HG03045 (cell line): ENCODE measurements at regions not wholly inside any gene's neighbourhood (a gene's known extent, or its start where the extent isn't known, plus 50 kb on each side); places are given as distances from the start of the nearest gene placed in this dataset.

Experiments
- ATAC-seq: cut with Tn5 transposase; IDR thresholded peaks from one replicate; pipeline ENCODE4 v1.9.1; 2021; ENCODE audit warnings: mild to moderate bottlenecking, moderate library complexity; ENCODE audit not compliant: unreplicated experiment

GRCh38 chr11:23542189-23542588, 681.9 kb upstream of the CCDC179 start:
- no peak for ATAC-seq

- ATAC-seq = no peak
Observed at GRCh38 chr11:23542816-23543215, 682.5 kb upstream of the CCDC179 start.

GRCh38 chr11:23543651-23544222, 683.5 kb upstream of the CCDC179 start:
- no peak for ATAC-seq

DNA sequence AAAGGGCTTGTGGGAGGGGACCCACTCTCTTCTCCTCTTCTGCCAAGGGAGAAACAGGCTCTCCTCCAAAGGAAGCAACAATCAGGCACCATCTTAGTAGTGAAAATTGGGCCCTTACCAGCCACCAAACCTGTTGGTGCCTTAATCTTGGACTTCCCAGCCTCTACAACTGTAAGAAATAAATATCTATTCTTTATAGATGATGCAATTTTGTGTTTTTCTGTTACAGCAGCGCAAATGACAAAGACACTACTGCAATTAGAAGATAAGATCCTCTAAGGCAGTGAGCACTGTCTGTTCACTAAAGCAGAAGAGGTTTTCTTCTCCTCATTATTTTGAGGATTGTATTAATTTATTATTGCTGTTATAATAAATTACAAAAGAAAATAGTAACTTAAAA, 691.4 kb upstream of the CCDC179 start:
- ATAC-seq = no peak

- no peak for ATAC-seq
Observed at GRCh38 chr11:23554002-23554401, 693.7 kb upstream of the CCDC179 start.

- ATAC-seq = no peak
Observed at GRCh38 chr11:23555085-23555484, 694.8 kb upstream of the CCDC179 start.

DNA sequence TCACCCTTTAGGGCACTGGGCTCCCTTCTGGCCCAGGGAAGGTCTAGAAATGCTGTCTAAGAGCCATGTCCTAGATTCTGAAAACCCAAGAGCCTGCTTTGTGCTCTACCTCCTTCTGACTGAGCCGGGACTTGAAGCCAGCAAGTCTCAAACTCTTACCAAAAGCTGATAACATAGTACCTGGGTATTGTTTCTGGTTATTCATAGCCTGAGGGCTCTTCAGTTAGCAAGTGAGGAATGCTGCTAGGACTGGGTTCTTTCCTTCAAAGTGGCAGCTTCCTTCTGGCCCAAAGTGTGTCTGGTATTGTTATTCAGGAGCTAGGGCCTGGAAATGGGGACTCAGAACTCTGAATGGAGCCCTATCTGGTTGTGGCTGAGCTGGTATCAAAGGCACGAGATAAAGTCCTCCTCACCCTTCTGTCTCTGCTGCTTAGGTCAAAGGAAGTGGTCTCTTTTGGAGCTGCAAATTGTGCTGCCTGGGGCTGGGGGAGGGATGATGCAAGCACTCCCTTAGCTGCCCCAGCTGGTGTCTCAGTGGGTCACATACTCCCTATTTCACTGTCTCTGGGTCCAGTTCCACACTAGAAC, 696.0 kb upstream of the CCDC179 start:
- ATAC-seq = no peak

- no peak for ATAC-seq
Observed at GRCh38 chr11:23563591-23563990, 703.3 kb upstream of the CCDC179 start.

DNA sequence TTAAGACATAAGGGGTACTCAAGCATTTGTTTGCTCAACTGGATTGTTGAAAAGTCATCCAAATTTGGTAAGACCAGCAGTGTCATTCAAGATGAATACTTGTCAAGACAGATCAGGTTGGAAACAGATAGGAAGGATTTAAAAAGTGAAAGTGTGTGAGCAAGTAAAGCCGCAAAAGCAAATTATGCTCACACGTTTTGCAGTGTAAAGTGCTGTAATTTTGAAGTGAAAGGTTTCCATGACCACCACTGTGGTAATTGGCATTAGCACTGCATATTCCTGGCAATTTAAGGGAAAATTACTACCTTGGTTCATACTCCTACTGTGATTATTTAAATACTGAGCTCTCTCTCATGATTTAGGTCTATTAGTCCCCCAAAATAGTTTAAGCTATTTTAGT, 704.1 kb upstream of the CCDC179 start:
- ATAC-seq = no peak

- peak; percentile 37 for ATAC-seq
Observed at GRCh38 chr11:23569134-23569533, 708.9 kb upstream of the CCDC179 start.

- ATAC-seq = peak; percentile 67
Observed at GRCh38 chr11:23569547-23569946, 709.3 kb upstream of the CCDC179 start.

DNA sequence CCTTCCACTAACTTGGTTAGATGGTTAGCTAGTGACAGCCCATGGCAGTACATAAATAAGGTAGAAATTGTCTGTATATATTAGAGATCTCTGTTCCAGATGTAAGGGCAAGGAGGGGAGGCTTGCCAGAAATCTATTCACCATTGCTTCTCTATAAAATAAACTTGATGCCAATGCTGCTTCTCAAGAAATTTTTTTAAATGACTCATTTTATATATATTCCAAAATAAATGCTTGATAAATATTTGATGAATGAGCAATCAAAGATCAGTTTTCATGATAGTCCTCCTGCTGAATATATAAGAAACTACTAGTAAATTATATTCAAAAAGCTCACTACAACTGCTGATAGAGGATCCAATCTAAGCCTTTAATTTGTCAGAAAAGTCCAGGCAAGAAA, 710.6 kb upstream of the CCDC179 start:
- ATAC-seq = no peak

DNA sequence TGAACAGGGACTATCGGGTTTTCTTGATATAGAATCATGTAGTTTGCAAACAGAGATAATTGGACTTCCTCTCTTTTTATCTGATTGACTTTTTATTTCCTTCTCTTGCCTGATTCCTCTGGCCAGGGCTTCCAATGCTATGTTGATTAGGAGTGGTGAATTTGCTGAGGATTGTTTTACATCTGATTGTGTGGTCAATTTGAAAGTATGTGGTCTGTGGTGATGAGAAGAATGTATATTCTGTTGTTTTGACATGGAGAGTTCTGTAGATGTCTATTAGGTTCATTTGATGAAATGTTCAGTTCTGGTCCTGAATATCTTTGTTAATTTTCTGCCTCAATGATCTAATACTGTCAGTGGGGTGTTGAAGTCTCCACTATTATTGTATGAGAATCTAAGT, 713.2 kb upstream of the CCDC179 start:
- ATAC-seq = no peak

GRCh38 chr11:23574149-23574548, 713.9 kb upstream of the CCDC179 start:
- no peak for ATAC-seq

- ATAC-seq = no peak
Observed at GRCh38 chr11:23577296-23577695, 717.0 kb upstream of the CCDC179 start.

DNA sequence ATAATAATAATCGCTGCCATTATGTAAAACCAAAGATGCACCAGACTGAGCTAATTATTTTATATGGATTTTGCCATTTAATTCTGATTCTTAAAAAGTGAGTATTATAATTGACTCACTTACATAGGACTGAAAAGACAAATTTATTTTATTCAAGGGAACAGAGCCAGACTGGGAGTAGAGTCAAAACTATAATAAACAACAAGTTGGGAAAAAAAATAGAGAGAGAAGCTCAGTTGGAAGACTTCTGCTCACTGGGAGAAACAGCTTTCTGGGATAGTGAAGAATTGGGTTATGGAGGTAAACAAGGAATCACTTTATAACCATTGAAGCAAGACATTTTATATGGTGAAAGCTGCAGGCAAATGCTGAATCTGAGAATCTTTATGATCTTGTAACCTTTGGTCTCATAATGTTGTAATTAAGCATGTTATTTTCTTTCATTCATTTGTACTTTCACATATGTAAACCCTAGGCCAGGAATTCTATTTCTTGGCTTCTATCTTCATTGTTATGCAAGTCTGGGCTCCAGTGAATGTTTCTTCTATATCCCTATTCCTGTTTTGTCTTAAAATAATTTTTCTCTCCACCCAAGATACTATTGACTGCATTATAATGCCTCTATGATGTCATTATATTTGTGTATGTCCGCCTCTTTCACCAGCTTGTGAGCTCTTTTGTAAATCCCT, 725.3 kb upstream of the CCDC179 start:
- ATAC-seq = no peak

DNA sequence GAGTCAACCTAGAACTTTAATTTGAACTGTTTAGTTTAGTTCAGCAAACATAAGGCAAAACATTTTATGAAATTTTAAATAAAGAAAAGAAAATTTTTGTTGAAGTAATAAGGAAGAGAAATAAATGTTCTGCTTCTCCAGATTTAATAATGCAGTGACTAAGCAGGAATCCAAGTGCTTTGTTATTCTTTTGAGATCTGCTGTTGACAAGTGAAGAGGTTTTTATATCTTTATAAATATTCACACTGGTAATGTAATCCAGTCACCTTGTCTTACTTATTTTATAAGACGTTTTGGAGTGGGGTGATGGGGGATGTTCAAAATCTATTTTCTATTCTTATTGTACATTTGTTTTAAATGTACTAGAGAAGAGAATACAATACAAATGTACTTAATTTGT, 725.9 kb upstream of the CCDC179 start:
- ATAC-seq = no peak

- no peak for ATAC-seq
Observed at GRCh38 chr11:23590596-23591308, 730.5 kb upstream of the CCDC179 start.

DNA sequence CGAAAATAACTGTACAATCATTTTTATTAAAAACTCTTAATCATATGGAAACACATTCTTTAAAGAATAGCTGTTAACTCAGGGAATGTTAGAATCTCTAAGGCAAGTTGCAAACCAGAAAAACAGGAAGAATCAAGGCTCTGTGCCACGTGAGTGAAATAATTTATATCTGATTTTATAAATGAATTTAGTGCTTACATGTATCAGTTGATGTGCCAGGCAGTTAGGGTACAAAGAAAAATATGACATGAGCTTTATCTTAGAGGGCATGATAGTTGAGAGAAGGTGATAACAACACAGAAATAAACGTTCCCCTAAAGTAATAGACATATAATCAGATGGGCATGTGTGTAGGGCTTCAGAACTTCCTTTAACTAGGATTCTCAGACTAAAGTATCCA, 734.5 kb upstream of the CCDC179 start:
- ATAC-seq = no peak

GRCh38 chr11:23604966-23605365, 744.7 kb upstream of the CCDC179 start:
- ATAC-seq = no peak

GRCh38 chr11:23606191-23606590, 745.9 kb upstream of the CCDC179 start:
- ATAC-seq = no peak

GRCh38 chr11:23611726-23612125, 751.5 kb upstream of the CCDC179 start:
- no peak for ATAC-seq
